HG02943 (cell line): ENCODE measurements at regions not wholly inside any gene's neighbourhood (a gene's known extent, or its start where the extent isn't known, plus 50 kb on each side); places are given as distances from the start of the nearest gene placed in this dataset.

Source experiments
- ATAC-seq: cut with Tn5 transposase; IDR thresholded peaks from one replicate; pipeline ENCODE4 v1.9.1; 2021; ENCODE audit warnings: mild to moderate bottlenecking, low read depth, moderate library complexity; ENCODE audit not compliant: unreplicated experiment

- ATAC-seq, result no peak
Observed at GRCh38 chr16:48105976-48106375, 49.8 kb downstream of the ABCC12 start.

- ATAC-seq, result no peak
Observed at GRCh38 chr16:48105456-48105855, 50.3 kb downstream of the ABCC12 start.

GRCh38 chr16:48103591-48103990 is 52.2 kb downstream of the ABCC12 start:
- ATAC-seq, result no peak

GRCh38 chr16:48102083-48103008 is 53.4 kb downstream of the ABCC12 start:
- ATAC-seq, result no peak

GRCh38 chr16:48101069-48101674 is 54.6 kb downstream of the ABCC12 start:
- no peak for ATAC-seq

- ATAC-seq, result no peak
Observed at GRCh38 chr16:48099455-48099854, 56.3 kb downstream of the ABCC12 start.

GRCh38 chr16:48098472-48098871 is 57.3 kb downstream of the ABCC12 start:
- no peak for ATAC-seq

GRCh38 chr16:48091117-48091516 is 64.7 kb downstream of the ABCC12 start:
- no peak for ATAC-seq

- ATAC-seq, result no peak
Observed at GRCh38 chr16:48089053-48089792, 66.6 kb downstream of the ABCC12 start.

- ATAC-seq, result no peak
Observed at GRCh38 chr16:48087639-48088038, 68.2 kb downstream of the ABCC12 start.

- ATAC-seq, result no peak
Observed at GRCh38 chr16:48086422-48086821, 69.4 kb downstream of the ABCC12 start.

GRCh38 chr16:48085729-48086128 is 70.1 kb downstream of the ABCC12 start:
- no peak for ATAC-seq

GRCh38 chr16:48084826-48085225 is 71.0 kb downstream of the ABCC12 start:
- ATAC-seq, result no peak

GRCh38 chr16:48082516-48082915 is 73.3 kb downstream of the ABCC12 start:
- no peak for ATAC-seq

- ATAC-seq, result no peak
Observed at GRCh38 chr16:48081656-48082055, 74.1 kb downstream of the ABCC12 start.

- ATAC-seq, result no peak
Observed at GRCh38 chr16:48076455-48077012, 79.3 kb downstream of the ABCC12 start.

GRCh38 chr16:48075398-48075797 is 80.4 kb downstream of the ABCC12 start:
- ATAC-seq, result no peak

- no peak for ATAC-seq
Observed at GRCh38 chr16:48067388-48067787, 88.4 kb downstream of the ABCC12 start.

GRCh38 chr16:48064971-48065370 is 90.8 kb downstream of the ABCC12 start:
- ATAC-seq, result no peak

- no peak for ATAC-seq
Observed at GRCh38 chr16:48062681-48063080, 93.1 kb downstream of the ABCC12 start.

GRCh38 chr16:48059936-48060335 is 95.9 kb downstream of the ABCC12 start:
- no peak for ATAC-seq
